ENCODE measurements at regions not wholly inside any gene's neighbourhood (a gene's known extent, or its start where the extent isn't known, plus 50 kb on each side); places are given as distances from the start of the nearest gene placed in this dataset.

- no peak overlapping the region for H2AFZ ChIP-seq (ENCODE audit: low read depth, low read length)
- H2BK15ac ChIP-seq (ENCODE audit: low read depth, poor library complexity, severe bottlenecking): no peak overlapping the region
- H3K27me3 ChIP-seq (ENCODE audit: control insufficient read depth in 1 of 2, insufficient read depth in 1 of 2, low read length in 2 of 2): no peaks in the 10 kb centered on the region
- H3K4me1 ChIP-seq (ENCODE audit: control insufficient read depth, insufficient read depth, low read depth, low read length): no peaks in the 10 kb centered on the region
- H3K27ac ChIP-seq (ENCODE audit: low read length, poor library complexity, severe bottlenecking): no peak overlapping the region
- no peak overlapping the region for H2AK5ac ChIP-seq (ENCODE audit: low read length, severe bottlenecking)
- no peak overlapping the region for H3K18ac ChIP-seq (ENCODE audit: low read depth in 1 of 2, low read length in 2 of 2)
- 71% methylated on average over 1 of the region's 1 CpG for WGBS
- DNase-seq: no peak
- no peak overlapping the region for H4K91ac ChIP-seq (ENCODE audit: low read length)
- H3K79me1 ChIP-seq (replicated peaks; ENCODE audit: low read length, poor library complexity, severe bottlenecking): no peaks in the 10 kb centered on the region
- no peak overlapping the region for H3K9ac ChIP-seq (ENCODE audit: low read length)
- no peak overlapping the region for H2BK12ac ChIP-seq (ENCODE audit: low read length in 2 of 2)
- H3K4me3 ChIP-seq (ENCODE audit: insufficient read depth in 1 of 2, low read depth in 1 of 2, low read length in 2 of 2): no peak overlapping the region
- no peaks in the 10 kb centered on the region for H3K36me3 ChIP-seq (ENCODE audit: control insufficient read depth in 1 of 2, insufficient read depth in 2 of 2, low read depth in 1 of 2, low read length in 2 of 2)
- no peak overlapping the region for H3K4me2 ChIP-seq (ENCODE audit: low read length, poor library complexity, severe bottlenecking)
- H4K8ac ChIP-seq (ENCODE audit: low read length): no peak overlapping the region
- no peak overlapping the region for H3K23ac ChIP-seq (ENCODE audit: low read length in 2 of 2)
- H2BK5ac ChIP-seq (ENCODE audit: low read depth, low read length, poor library complexity, severe bottlenecking): no peak overlapping the region
- H3K4ac ChIP-seq (ENCODE audit: low read depth in 1 of 2, low read length in 2 of 2): no peak overlapping the region
- no peak overlapping the region for H3K14ac ChIP-seq (ENCODE audit: low read length in 2 of 2)
- H2BK120ac ChIP-seq (ENCODE audit: low read depth, low read length): no peak overlapping the region
- H3K9me3 ChIP-seq (ENCODE audit: control insufficient read depth, low read length): no peaks in the 10 kb centered on the region
These were observed 382.1 kb downstream of the TUSC7 start for GRCh38 chr3:117091676-117092075.

- no peak overlapping the region for H3K4me3 ChIP-seq (ENCODE audit: insufficient read depth in 1 of 2, low read depth in 1 of 2, low read length in 2 of 2)
- no peak for DNase-seq
- H2BK15ac ChIP-seq (ENCODE audit: low read depth, poor library complexity, severe bottlenecking): no peak overlapping the region
- H3K9me3 ChIP-seq (ENCODE audit: control insufficient read depth, low read length): peaks cover 10% of the 10 kb centered on the region
- no peak overlapping the region for H3K27ac ChIP-seq (ENCODE audit: low read length, poor library complexity, severe bottlenecking)
- no peak overlapping the region for H2BK5ac ChIP-seq (ENCODE audit: low read depth, low read length, poor library complexity, severe bottlenecking)
- no peaks in the 10 kb centered on the region for H3K27me3 ChIP-seq (ENCODE audit: control insufficient read depth in 1 of 2, insufficient read depth in 1 of 2, low read length in 2 of 2)
- no peaks in the 10 kb centered on the region for H3K79me1 ChIP-seq (replicated peaks; ENCODE audit: low read length, poor library complexity, severe bottlenecking)
- no peak overlapping the region for H2AFZ ChIP-seq (ENCODE audit: low read depth, low read length)
- no peak overlapping the region for H3K14ac ChIP-seq (ENCODE audit: low read length in 2 of 2)
- H2AK5ac ChIP-seq (ENCODE audit: low read length, severe bottlenecking): no peak overlapping the region
- no peak overlapping the region for H3K9ac ChIP-seq (ENCODE audit: low read length)
- H3K23ac ChIP-seq (ENCODE audit: low read length in 2 of 2): no peak overlapping the region
- no peaks in the 10 kb centered on the region for H3K36me3 ChIP-seq (ENCODE audit: control insufficient read depth in 1 of 2, insufficient read depth in 2 of 2, low read depth in 1 of 2, low read length in 2 of 2)
- no peak overlapping the region for H3K4me2 ChIP-seq (ENCODE audit: low read length, poor library complexity, severe bottlenecking)
- no peaks in the 10 kb centered on the region for H3K4me1 ChIP-seq (ENCODE audit: control insufficient read depth, insufficient read depth, low read depth, low read length)
- WGBS: no CpG with 5 or more reads among the region's 4 CpGs
- H3K4ac ChIP-seq (ENCODE audit: low read depth in 1 of 2, low read length in 2 of 2): no peak overlapping the region
- H2BK12ac ChIP-seq (ENCODE audit: low read length in 2 of 2): no peak overlapping the region
- no peak overlapping the region for H2BK120ac ChIP-seq (ENCODE audit: low read depth, low read length)
- no peak overlapping the region for H4K91ac ChIP-seq (ENCODE audit: low read length)
- H3K18ac ChIP-seq (ENCODE audit: low read depth in 1 of 2, low read length in 2 of 2): no peak overlapping the region
- no peak overlapping the region for H4K8ac ChIP-seq (ENCODE audit: low read length)
These were observed 387.0 kb downstream of the TUSC7 start for GRCh38 chr3:117096549-117096948.

- H3K79me1 ChIP-seq (replicated peaks; ENCODE audit: low read length, poor library complexity, severe bottlenecking): no peaks in the 10 kb centered on the region
- no peaks in the 10 kb centered on the region for H3K27me3 ChIP-seq (ENCODE audit: control insufficient read depth in 1 of 2, insufficient read depth in 1 of 2, low read length in 2 of 2)
- H2AFZ ChIP-seq (ENCODE audit: low read depth, low read length): no peak overlapping the region
- H3K14ac ChIP-seq (ENCODE audit: low read length in 2 of 2): no peak overlapping the region
- no peak overlapping the region for H3K4ac ChIP-seq (ENCODE audit: low read depth in 1 of 2, low read length in 2 of 2)
- H3K18ac ChIP-seq (ENCODE audit: low read depth in 1 of 2, low read length in 2 of 2): no peak overlapping the region
- H2BK120ac ChIP-seq (ENCODE audit: low read depth, low read length): no peak overlapping the region
- H4K8ac ChIP-seq (ENCODE audit: low read length): no peak overlapping the region
- H3K4me1 ChIP-seq (ENCODE audit: control insufficient read depth, insufficient read depth, low read depth, low read length): peaks cover 2% of the 10 kb centered on the region
- H3K36me3 ChIP-seq (ENCODE audit: control insufficient read depth in 1 of 2, insufficient read depth in 2 of 2, low read depth in 1 of 2, low read length in 2 of 2): no peaks in the 10 kb centered on the region
- H3K23ac ChIP-seq (ENCODE audit: low read length in 2 of 2): no peak overlapping the region
- DNase-seq: no peak
- no peak overlapping the region for H2BK5ac ChIP-seq (ENCODE audit: low read depth, low read length, poor library complexity, severe bottlenecking)
- no peak overlapping the region for H2BK12ac ChIP-seq (ENCODE audit: low read length in 2 of 2)
- H3K9me3 ChIP-seq (ENCODE audit: control insufficient read depth, low read length): peaks cover 10% of the 10 kb centered on the region
- H3K27ac ChIP-seq (ENCODE audit: low read length, poor library complexity, severe bottlenecking): no peak overlapping the region
- no peak overlapping the region for H2AK5ac ChIP-seq (ENCODE audit: low read length, severe bottlenecking)
- no peak overlapping the region for H3K4me2 ChIP-seq (ENCODE audit: low read length, poor library complexity, severe bottlenecking)
- H3K4me3 ChIP-seq (ENCODE audit: insufficient read depth in 1 of 2, low read depth in 1 of 2, low read length in 2 of 2): no peak overlapping the region
- no peak overlapping the region for H2BK15ac ChIP-seq (ENCODE audit: low read depth, poor library complexity, severe bottlenecking)
- no peak overlapping the region for H4K91ac ChIP-seq (ENCODE audit: low read length)
- no peak overlapping the region for H3K9ac ChIP-seq (ENCODE audit: low read length)
These were observed 387.8 kb downstream of the TUSC7 start for GRCh38 chr3:117097351-117097750.

- Histone ChIP-seq H2AFZ (ENCODE audit: low read depth, low read length) (no peak overlapping the region), H3K4me1 (ENCODE audit: control insufficient read depth, insufficient read depth, low read depth, low read length) (peaks cover 2% of the 10 kb centered on the region), H3K14ac (ENCODE audit: low read length in 2 of 2) (no peak overlapping the region), H3K27ac (ENCODE audit: low read length, poor library complexity, severe bottlenecking) (no peak overlapping the region), H3K79me1 (replicated peaks; ENCODE audit: low read length, poor library complexity, severe bottlenecking) (no peaks in the 10 kb centered on the region), H3K9me3 (ENCODE audit: control insufficient read depth, low read length) (peaks cover 10% of the 10 kb centered on the region), H2BK120ac (ENCODE audit: low read depth, low read length) (no peak overlapping the region), H3K4me3 (ENCODE audit: insufficient read depth in 1 of 2, low read depth in 1 of 2, low read length in 2 of 2) (no peak overlapping the region), H3K36me3 (ENCODE audit: control insufficient read depth in 1 of 2, insufficient read depth in 2 of 2, low read depth in 1 of 2, low read length in 2 of 2) (no peaks in the 10 kb centered on the region), H4K91ac (ENCODE audit: low read length) (no peak overlapping the region), H2AK5ac (ENCODE audit: low read length, severe bottlenecking) (no peak overlapping the region), H3K23ac (ENCODE audit: low read length in 2 of 2) (no peak overlapping the region), H3K27me3 (ENCODE audit: control insufficient read depth in 1 of 2, insufficient read depth in 1 of 2, low read length in 2 of 2) (no peaks in the 10 kb centered on the region), H3K4me2 (ENCODE audit: low read length, poor library complexity, severe bottlenecking) (no peak overlapping the region), H2BK12ac (ENCODE audit: low read length in 2 of 2) (no peak overlapping the region), H3K18ac (ENCODE audit: low read depth in 1 of 2, low read length in 2 of 2) (no peak overlapping the region), H4K8ac (ENCODE audit: low read length) (no peak overlapping the region), H2BK5ac (ENCODE audit: low read depth, low read length, poor library complexity, severe bottlenecking) (no peak overlapping the region), H3K4ac (ENCODE audit: low read depth in 1 of 2, low read length in 2 of 2) (no peak overlapping the region), H3K9ac (ENCODE audit: low read length) (no peak overlapping the region), H2BK15ac (ENCODE audit: low read depth, poor library complexity, severe bottlenecking) (no peak overlapping the region)
- 100% methylated on average over 1 of the region's 1 CpG for WGBS
- no peak for DNase-seq
These were observed 392.1 kb downstream of the TUSC7 start for GRCh38 chr3:117101697-117102096.

Data from mesenchymal stem cell (in vitro differentiated cells and primary cell).